GM03348 (cell line): ENCODE measurements at regions not wholly inside any gene's neighbourhood (a gene's known extent, or its start where the extent isn't known, plus 50 kb on each side); places are given as distances from the start of the nearest gene placed in this dataset.

Source experiments
- DNase-seq: peaks from one replicate; pipeline ENCODE4 v3.0.0; 2012; ENCODE audit warnings: low spot score

- no peak for DNase-seq
Measured at GRCh38 chr15:69987492-69988489, 109.9 kb downstream of the TLE3 start.

- DNase-seq, result no peak
Measured at GRCh38 chr15:69988541-69989225, 109.0 kb downstream of the TLE3 start.

GRCh38 chr15:69990566-69991421, 106.9 kb downstream of the TLE3 start:
- no peak for DNase-seq

GRCh38 chr15:69991551-69991980, 106.2 kb downstream of the TLE3 start:
- DNase-seq, result no peak

DNA sequence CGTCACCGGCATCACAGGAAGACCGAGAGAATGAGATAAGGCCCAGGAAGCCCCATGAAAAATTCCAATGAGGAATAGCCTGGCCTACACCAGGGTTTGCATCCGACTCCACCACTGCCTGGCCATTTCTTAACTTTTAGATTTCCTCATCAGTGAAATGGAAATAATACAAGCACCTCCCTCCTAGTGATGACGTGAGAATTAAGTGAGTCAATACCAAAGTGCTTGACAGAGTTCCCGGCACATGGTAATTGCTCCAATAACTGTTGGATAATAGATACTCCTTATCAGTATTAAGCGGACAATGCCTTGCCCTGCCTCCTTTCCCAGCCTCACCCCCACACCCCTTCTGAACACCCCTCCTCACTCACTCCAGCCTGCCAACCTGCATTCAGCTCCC, 105.4 kb downstream of the TLE3 start:
- no peak for DNase-seq

DNA sequence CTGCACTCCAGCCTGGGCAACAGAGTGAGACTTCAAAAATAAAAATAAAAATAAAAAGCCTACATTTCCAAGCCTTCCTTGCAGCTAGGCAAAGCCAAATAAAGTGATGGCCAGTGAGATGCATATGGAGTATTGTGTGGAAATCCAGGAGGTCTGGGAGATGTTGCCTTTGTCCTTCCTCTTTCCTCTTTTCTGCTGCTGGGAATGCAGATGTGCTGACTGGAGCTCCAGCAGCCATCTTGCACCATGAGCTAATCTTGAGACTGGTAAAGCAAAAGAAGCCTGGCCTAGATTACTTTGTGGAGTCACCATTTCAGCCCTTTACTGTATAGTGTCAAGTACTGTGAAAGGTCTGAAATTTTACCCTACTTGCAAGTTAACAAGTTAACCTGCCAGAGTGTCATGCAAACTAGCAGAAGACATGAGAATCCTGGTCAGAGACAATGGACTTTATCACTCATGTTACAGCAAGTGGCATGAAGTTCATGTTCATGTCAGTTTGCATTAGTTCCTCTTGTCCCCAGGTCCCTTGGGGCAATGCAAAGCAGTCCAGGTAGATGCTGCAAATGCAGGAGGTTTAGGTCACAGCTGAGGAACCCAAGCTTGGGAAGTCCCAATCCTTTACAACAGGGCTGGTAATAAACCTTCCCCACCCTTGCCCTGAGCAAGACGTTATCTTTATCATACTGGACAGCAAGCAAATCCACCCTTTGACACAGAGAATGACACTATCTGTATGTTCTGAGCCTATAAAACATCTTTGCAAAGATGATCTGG, 103.1 kb downstream of the TLE3 start:
- DNase-seq, result no peak

GRCh38 chr15:69996321-69997160, 101.2 kb downstream of the TLE3 start:
- no peak for DNase-seq

- no peak for DNase-seq
Measured at GRCh38 chr15:69997161-69997485, 100.6 kb downstream of the TLE3 start.
